NCI-H226 (cell line): ENCODE measurements at regions not wholly inside any gene's neighbourhood (a gene's known extent, or its start where the extent isn't known, plus 50 kb on each side); places are given as distances from the start of the nearest gene placed in this dataset.
"Not testable (repeated sequence)": the region's sequence is repeated elsewhere in the genome, so short reads cannot be mapped to it uniquely, and the experiment has no call there.

Source experiments
- DNase-seq: peaks from one replicate; pipeline ENCODE4 v3.0.0-alpha.2; 2015

- DNase-seq, result not testable (repeated sequence)
These were observed 454.3 kb upstream of the SLITRK6 start for GRCh38 chr13:86253497-86253896.

GRCh38 chr13:86255820-86256219 lies 456.6 kb upstream of the SLITRK6 start:
- not testable (repeated sequence) for DNase-seq

GRCh38 chr13:86269511-86269910 lies 470.3 kb upstream of the SLITRK6 start:
- DNase-seq, result no peak

GRCh38 chr13:86282442-86282841 lies 483.2 kb upstream of the SLITRK6 start:
- peak; percentile 29 for DNase-seq

- DNase-seq, result no peak
These were observed 483.8 kb upstream of the SLITRK6 start for GRCh38 chr13:86283031-86283430.

- DNase-seq, result no peak
These were observed 499.5 kb upstream of the SLITRK6 start for GRCh38 chr13:86298725-86299124.

GRCh38 chr13:86299128-86299527 lies 499.9 kb upstream of the SLITRK6 start:
- DNase-seq, result no peak

GRCh38 chr13:86309881-86310280 lies 510.7 kb upstream of the SLITRK6 start:
- no peak for DNase-seq

- DNase-seq, result no peak
These were observed 514.2 kb upstream of the SLITRK6 start for GRCh38 chr13:86313421-86313820.

GRCh38 chr13:86318450-86318849 lies 519.2 kb upstream of the SLITRK6 start:
- no peak for DNase-seq

- DNase-seq, result no peak
These were observed 525.0 kb upstream of the SLITRK6 start for GRCh38 chr13:86324191-86324590.

GRCh38 chr13:86355301-86355700 lies 556.1 kb upstream of the SLITRK6 start:
- no peak for DNase-seq

- DNase-seq, result no peak
These were observed 557.9 kb upstream of the SLITRK6 start for GRCh38 chr13:86357106-86357505.

GRCh38 chr13:86363749-86364148 lies 564.5 kb upstream of the SLITRK6 start:
- not testable (repeated sequence) for DNase-seq

- DNase-seq, result no peak
These were observed 569.7 kb upstream of the SLITRK6 start for GRCh38 chr13:86368924-86369323.

GRCh38 chr13:86377451-86377850 lies 578.2 kb upstream of the SLITRK6 start:
- no peak for DNase-seq

- DNase-seq, result no peak
These were observed 579.4 kb upstream of the SLITRK6 start for GRCh38 chr13:86378628-86379027.

GRCh38 chr13:86383151-86383550 lies 583.9 kb upstream of the SLITRK6 start:
- no peak for DNase-seq

- no peak for DNase-seq
These were observed 584.3 kb upstream of the SLITRK6 start for GRCh38 chr13:86383561-86383960.

GRCh38 chr13:86397635-86398034 lies 598.4 kb upstream of the SLITRK6 start:
- no peak for DNase-seq

- DNase-seq, result no peak
These were observed 600.4 kb upstream of the SLITRK6 start for GRCh38 chr13:86399572-86399971.

GRCh38 chr13:86402500-86402899 lies 603.3 kb upstream of the SLITRK6 start:
- no peak for DNase-seq

- no peak for DNase-seq
These were observed 604.0 kb upstream of the SLITRK6 start for GRCh38 chr13:86403181-86403580.

GRCh38 chr13:86409466-86410241 lies 610.4 kb upstream of the SLITRK6 start:
- no peak for DNase-seq

GRCh38 chr13:86425170-86425815 lies 626.1 kb upstream of the SLITRK6 start:
- no peak for DNase-seq
